ENCODE measurements at regions not wholly inside any gene's neighbourhood (a gene's known extent, or its start where the extent isn't known, plus 50 kb on each side); places are given as distances from the start of the nearest gene placed in this dataset.

GRCh38 chr2:150856596-150857281 is 369.3 kb upstream of the RND3 start:
- no peak for TF ChIP-seq CTCF (IDR thresholded peaks at IDR 0.05)
- TF ChIP-seq POLR2AphosphoS5 (IDR thresholded peaks at IDR 0.05): no peak

Data from prostate gland (tissue), 2 donors.